ENCODE measurements at regions not wholly inside any gene's neighbourhood (a gene's known extent, or its start where the extent isn't known, plus 50 kb on each side); places are given as distances from the start of the nearest gene placed in this dataset.

GRCh38 chr22:47445212-47445611 is 682.8 kb downstream of the TBC1D22A start:
- DNase-seq = no peak

- no peak for DNase-seq
These were observed 682.3 kb downstream of the TBC1D22A start for GRCh38 chr22:47444746-47445065.

- no peak for DNase-seq
These were observed 681.6 kb downstream of the TBC1D22A start for GRCh38 chr22:47443836-47444745.

- DNase-seq = no peak
These were observed 680.4 kb downstream of the TBC1D22A start for GRCh38 chr22:47442821-47443220.

- DNase-seq = no peak
These were observed 677.3 kb downstream of the TBC1D22A start for GRCh38 chr22:47439643-47440265.

GRCh38 chr22:47437636-47438035 is 675.2 kb downstream of the TBC1D22A start:
- DNase-seq = no peak

GRCh38 chr22:47437110-47437509 is 674.7 kb downstream of the TBC1D22A start:
- no peak for DNase-seq

- DNase-seq = no peak
These were observed 673.4 kb downstream of the TBC1D22A start for GRCh38 chr22:47435826-47436225.

- DNase-seq = no peak
These were observed 672.7 kb downstream of the TBC1D22A start for GRCh38 chr22:47435204-47435487.

GRCh38 chr22:47434336-47435203 is 672.1 kb downstream of the TBC1D22A start:
- no peak for DNase-seq

GRCh38 chr22:47433627-47434026 is 671.2 kb downstream of the TBC1D22A start:
- no peak for DNase-seq

GRCh38 chr22:47432683-47433082 is 670.2 kb downstream of the TBC1D22A start:
- no peak for DNase-seq

- no peak for DNase-seq
These were observed 661.7 kb downstream of the TBC1D22A start for GRCh38 chr22:47423861-47424820.

- no peak for DNase-seq
These were observed 660.8 kb downstream of the TBC1D22A start for GRCh38 chr22:47423266-47423665.

GRCh38 chr22:47422736-47423135 is 660.3 kb downstream of the TBC1D22A start:
- DNase-seq = no peak

GRCh38 chr22:47421846-47422245 is 659.4 kb downstream of the TBC1D22A start:
- DNase-seq = no peak

- no peak for DNase-seq
These were observed 657.8 kb downstream of the TBC1D22A start for GRCh38 chr22:47420211-47420610.

GRCh38 chr22:47419239-47419638 is 656.8 kb downstream of the TBC1D22A start:
- DNase-seq = no peak

GRCh38 chr22:47417699-47418098 is 655.2 kb downstream of the TBC1D22A start:
- no peak for DNase-seq

- no peak for DNase-seq
These were observed 648.6 kb downstream of the TBC1D22A start for GRCh38 chr22:47411006-47411405.

GRCh38 chr22:47409539-47410275 is 647.3 kb downstream of the TBC1D22A start:
- no peak for DNase-seq

GRCh38 chr22:47408409-47408808 is 646.0 kb downstream of the TBC1D22A start:
- DNase-seq = no peak
